ACC112 (cell line): ENCODE measurements at regions not wholly inside any gene's neighbourhood (a gene's known extent, or its start where the extent isn't known, plus 50 kb on each side); places are given as distances from the start of the nearest gene placed in this dataset.

ENCODE experiments used
- H2AFZ ChIP-seq: fragments of 200-600 bp; sonication (generic); one replicate; pipeline ENCODE4 v1.6.0; 2017; ENCODE audit warnings: antibody characterized with exemption, low read length; ENCODE audit not compliant: unreplicated experiment
- H3K27ac ChIP-seq: fragments of 200-600 bp; sonication (generic); 2 replicates; pipeline ENCODE4 v1.5.1; 2014; ENCODE audit warnings: low read depth, mild to moderate bottlenecking, antibody characterized with exemption, low read length, moderate library complexity
- H3K27me3 ChIP-seq: fragments of 200-600 bp; sonication (generic); 2 replicates; pipeline ENCODE4 v1.6.1; 2014; ENCODE audit warnings: mild to moderate bottlenecking, antibody characterized with exemption, low read length, moderate library complexity, mixed read lengths; ENCODE audit not compliant: insufficient read depth
- H3K36me3 ChIP-seq: fragments of 200-600 bp; sonication (generic); 2 replicates; pipeline ENCODE4 v1.6.1; 2016; ENCODE audit warnings: mild to moderate bottlenecking, antibody characterized with exemption, low read length, moderate library complexity, mixed read lengths; ENCODE audit not compliant: insufficient read depth
- H3K4me1 ChIP-seq: fragments of 200-600 bp; sonication (generic); one replicate; pipeline ENCODE4 v1.6.1; 2016; ENCODE audit warnings: low read length, mixed read lengths; ENCODE audit not compliant: insufficient read depth, unreplicated experiment, control insufficient read depth
- H3K4me3 ChIP-seq: fragments of 200-600 bp; sonication (generic); 2 replicates; pipeline ENCODE4 v1.5.1; 2014; ENCODE audit warnings: mild to moderate bottlenecking, low read depth, low read length
- H3K79me2 ChIP-seq: fragments of 200-600 bp; sonication (generic); one replicate; pipeline ENCODE4 v1.6.0; 2016; ENCODE audit warnings: low read length; ENCODE audit not compliant: control insufficient read depth, unreplicated experiment, insufficient read depth

- Histone ChIP-seq H3K27me3 (no peaks in the 10 kb centered on the region), H3K36me3 (no peaks in the 10 kb centered on the region), H2AFZ (no peak overlapping the region), H3K27ac (no peak overlapping the region), H3K4me1 (peaks cover 14% of the 10 kb centered on the region), H3K79me2 (no peaks in the 10 kb centered on the region), H3K4me3 (no peak overlapping the region)
These were observed 137.9 kb upstream of the NEDD9 start for GRCh38 chr6:11370191-11371018.

- Histone ChIP-seq H3K4me1 (peaks cover 18% of the 10 kb centered on the region), H3K79me2 (no peaks in the 10 kb centered on the region), H3K27ac (no peak overlapping the region), H3K4me3 (no peak overlapping the region), H3K36me3 (no peaks in the 10 kb centered on the region), H3K27me3 (no peaks in the 10 kb centered on the region), H2AFZ (no peak overlapping the region)
These were observed 136.3 kb upstream of the NEDD9 start for GRCh38 chr6:11368760-11369159.

DNA sequence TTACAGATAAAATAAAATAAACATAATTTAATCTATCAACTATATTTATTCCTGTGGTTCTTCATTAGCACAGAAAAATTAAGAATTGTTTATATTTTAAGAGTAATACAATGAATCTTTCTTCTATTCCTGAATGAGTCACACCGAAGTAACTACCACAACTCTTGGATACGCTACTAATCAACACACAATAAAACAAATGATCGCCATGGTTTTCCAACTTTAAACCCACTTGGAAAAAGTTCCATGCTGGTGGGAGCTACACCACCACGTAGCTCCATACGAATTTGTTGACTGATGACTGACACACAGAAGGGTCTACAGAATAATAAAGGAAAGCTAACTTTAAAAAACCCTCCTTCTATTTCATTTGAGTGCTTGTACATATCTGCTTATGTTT is 135.8 kb upstream of the NEDD9 start:
- Histone ChIP-seq H3K36me3 (no peaks in the 10 kb centered on the region), H3K79me2 (no peaks in the 10 kb centered on the region), H3K27ac (no peak overlapping the region), H2AFZ (no peak overlapping the region), H3K27me3 (no peaks in the 10 kb centered on the region), H3K4me3 (no peak overlapping the region), H3K4me1 (peaks cover 18% of the 10 kb centered on the region)

GRCh38 chr6:11367638-11368199 is 135.3 kb upstream of the NEDD9 start:
- Histone ChIP-seq H3K27me3 (no peaks in the 10 kb centered on the region), H3K4me3 (no peak overlapping the region), H2AFZ (no peak overlapping the region), H3K36me3 (no peaks in the 10 kb centered on the region), H3K4me1 (peaks cover 18% of the 10 kb centered on the region), H3K79me2 (no peaks in the 10 kb centered on the region), H3K27ac (no peak overlapping the region)

- Histone ChIP-seq H3K27ac (no peak overlapping the region), H2AFZ (no peak overlapping the region), H3K4me1 (peaks cover 18% of the 10 kb centered on the region), H3K36me3 (no peaks in the 10 kb centered on the region), H3K4me3 (no peak overlapping the region), H3K79me2 (no peaks in the 10 kb centered on the region), H3K27me3 (no peaks in the 10 kb centered on the region)
These were observed 134.6 kb upstream of the NEDD9 start for GRCh38 chr6:11366934-11367637.

GRCh38 chr6:11366183-11366933 is 133.9 kb upstream of the NEDD9 start:
- Histone ChIP-seq H2AFZ (no peak overlapping the region), H3K4me3 (no peak overlapping the region), H3K4me1 (peaks cover 18% of the 10 kb centered on the region), H3K27me3 (no peaks in the 10 kb centered on the region), H3K36me3 (no peaks in the 10 kb centered on the region), H3K27ac (no peak overlapping the region), H3K79me2 (no peaks in the 10 kb centered on the region)

DNA sequence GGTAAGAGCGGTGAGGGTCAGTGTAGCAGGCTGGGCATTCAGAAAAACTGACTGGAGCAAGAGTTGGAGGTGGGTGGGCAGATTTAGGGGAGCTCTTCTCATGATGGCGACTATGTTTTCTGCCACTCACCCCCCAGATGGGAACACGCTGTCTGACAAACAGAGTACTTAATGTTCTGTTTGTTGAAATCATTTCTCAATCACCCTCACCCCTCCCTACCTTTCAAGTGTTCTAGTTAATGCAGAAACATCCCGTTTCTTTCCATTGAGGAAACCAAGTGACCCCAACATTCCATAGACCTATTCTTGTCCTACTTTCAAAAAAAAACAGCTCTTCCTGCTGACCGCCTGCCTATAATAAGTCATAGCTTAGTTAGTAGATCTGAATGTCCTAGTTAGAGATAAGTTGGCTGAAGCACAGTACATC is 132.5 kb upstream of the NEDD9 start:
- no peaks in the 10 kb centered on the region for H3K27me3 ChIP-seq
- no peak overlapping the region for H2AFZ ChIP-seq
- no peak overlapping the region for H3K4me3 ChIP-seq
- peak overlapping the region; percentile 52 for H3K27ac ChIP-seq
- H3K79me2 ChIP-seq, result no peaks in the 10 kb centered on the region
- H3K4me1 ChIP-seq, result peaks cover 18% of the 10 kb centered on the region
- no peaks in the 10 kb centered on the region for H3K36me3 ChIP-seq

- Histone ChIP-seq H3K36me3 (no peaks in the 10 kb centered on the region), H3K4me1 (peaks cover 18% of the 10 kb centered on the region), H3K27me3 (no peaks in the 10 kb centered on the region), H3K4me3 (no peak overlapping the region), H2AFZ (no peak overlapping the region), H3K79me2 (no peaks in the 10 kb centered on the region), H3K27ac (peak overlapping the region; percentile 52)
These were observed 131.6 kb upstream of the NEDD9 start for GRCh38 chr6:11363881-11364576.

GRCh38 chr6:11362564-11362963 is 130.1 kb upstream of the NEDD9 start:
- no peak overlapping the region for H3K4me3 ChIP-seq
- no peaks in the 10 kb centered on the region for H3K27me3 ChIP-seq
- H3K27ac ChIP-seq, result no peak overlapping the region
- peaks cover 15% of the 10 kb centered on the region for H3K4me1 ChIP-seq
- no peaks in the 10 kb centered on the region for H3K36me3 ChIP-seq
- no peak overlapping the region for H2AFZ ChIP-seq
- H3K79me2 ChIP-seq, result no peaks in the 10 kb centered on the region
